HG03135 (cell line): ENCODE measurements at regions not wholly inside any gene's neighbourhood (a gene's known extent, or its start where the extent isn't known, plus 50 kb on each side); places are given as distances from the start of the nearest gene placed in this dataset.

Experiments used
- ATAC-seq: cut with Tn5 transposase; IDR thresholded peaks from one replicate; pipeline ENCODE4 v1.9.1; 2021; ENCODE audit warnings: mild to moderate bottlenecking, moderate library complexity; ENCODE audit not compliant: unreplicated experiment

- no peak for ATAC-seq
Observed at GRCh38 chr4:3818371-3818770, 52.2 kb downstream of the ADRA2C start.

GRCh38 chr4:3819210-3819919, 53.2 kb downstream of the ADRA2C start:
- no peak for ATAC-seq

GRCh38 chr4:3820016-3820805, 54.0 kb downstream of the ADRA2C start:
- no peak for ATAC-seq

DNA sequence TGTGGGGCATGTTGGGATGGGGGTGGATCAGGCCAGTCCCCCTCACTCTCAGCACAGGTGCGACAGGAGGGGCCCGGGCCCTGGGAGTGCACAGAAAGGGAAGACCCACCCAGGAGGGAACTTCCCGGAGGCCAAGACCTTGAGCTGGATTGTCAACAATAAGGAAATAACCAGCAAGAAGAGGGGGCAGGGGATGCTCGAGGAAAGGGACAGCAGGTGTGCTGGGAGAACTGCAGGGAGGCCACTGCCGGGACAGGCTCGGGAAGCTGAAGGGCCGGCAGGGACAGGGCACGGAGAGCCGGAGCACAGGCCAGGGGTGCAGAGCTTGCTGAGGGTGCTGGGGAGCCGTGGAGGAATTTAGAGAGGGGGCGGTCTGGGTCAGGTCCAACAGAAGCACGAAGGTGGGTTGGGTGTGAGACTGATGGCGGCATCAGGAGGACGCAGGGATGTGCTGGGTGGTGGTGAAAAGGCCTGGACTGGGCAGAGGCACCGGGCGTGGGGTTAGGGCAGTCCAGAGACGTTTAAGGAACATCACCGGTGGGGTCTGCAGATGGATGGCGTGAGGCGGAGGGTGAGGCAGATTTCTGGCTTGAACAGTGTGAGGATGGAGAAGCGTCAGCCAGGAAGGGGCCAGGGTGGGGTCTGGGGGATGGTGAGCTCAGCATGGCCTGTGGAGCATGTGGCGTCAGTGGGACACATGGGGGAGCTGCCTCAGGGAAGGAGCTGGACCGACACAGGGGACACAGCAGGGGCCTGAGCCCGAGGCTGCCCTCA, 54.8 kb downstream of the ADRA2C start:
- ATAC-seq, result no peak

DNA sequence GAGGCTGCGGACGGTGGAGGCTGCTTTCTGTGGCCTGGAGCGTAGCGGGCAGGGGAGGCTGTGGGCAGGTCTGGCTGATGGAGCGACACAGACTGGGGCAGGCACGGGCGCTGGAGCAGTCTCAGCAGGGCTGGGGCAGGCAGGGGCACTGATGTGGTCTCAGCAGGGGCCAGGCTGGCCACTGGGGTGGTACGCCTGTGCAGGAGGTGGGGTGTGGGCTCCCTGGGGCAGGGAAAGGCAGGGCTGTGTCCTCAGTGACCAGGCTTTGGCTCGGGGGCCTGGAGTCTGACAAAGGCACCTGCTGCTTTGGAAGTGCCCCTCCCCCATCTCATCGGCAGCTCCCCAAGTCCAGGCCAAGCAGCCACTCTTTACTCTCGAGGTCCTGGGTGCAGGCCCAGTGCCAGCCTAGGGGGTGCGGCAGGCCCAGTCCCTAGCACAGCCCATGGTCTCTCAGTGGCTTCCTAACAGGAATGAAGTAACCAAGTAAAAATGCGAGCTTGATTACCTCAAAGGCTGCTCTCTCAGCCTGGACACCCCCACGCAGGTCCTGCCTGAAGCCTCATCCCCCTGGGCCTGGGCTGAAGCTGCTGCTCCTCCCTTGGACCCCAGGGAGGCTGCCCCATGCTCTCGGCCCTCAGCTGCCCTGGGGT, 55.5 kb downstream of the ADRA2C start:
- no peak for ATAC-seq

DNA sequence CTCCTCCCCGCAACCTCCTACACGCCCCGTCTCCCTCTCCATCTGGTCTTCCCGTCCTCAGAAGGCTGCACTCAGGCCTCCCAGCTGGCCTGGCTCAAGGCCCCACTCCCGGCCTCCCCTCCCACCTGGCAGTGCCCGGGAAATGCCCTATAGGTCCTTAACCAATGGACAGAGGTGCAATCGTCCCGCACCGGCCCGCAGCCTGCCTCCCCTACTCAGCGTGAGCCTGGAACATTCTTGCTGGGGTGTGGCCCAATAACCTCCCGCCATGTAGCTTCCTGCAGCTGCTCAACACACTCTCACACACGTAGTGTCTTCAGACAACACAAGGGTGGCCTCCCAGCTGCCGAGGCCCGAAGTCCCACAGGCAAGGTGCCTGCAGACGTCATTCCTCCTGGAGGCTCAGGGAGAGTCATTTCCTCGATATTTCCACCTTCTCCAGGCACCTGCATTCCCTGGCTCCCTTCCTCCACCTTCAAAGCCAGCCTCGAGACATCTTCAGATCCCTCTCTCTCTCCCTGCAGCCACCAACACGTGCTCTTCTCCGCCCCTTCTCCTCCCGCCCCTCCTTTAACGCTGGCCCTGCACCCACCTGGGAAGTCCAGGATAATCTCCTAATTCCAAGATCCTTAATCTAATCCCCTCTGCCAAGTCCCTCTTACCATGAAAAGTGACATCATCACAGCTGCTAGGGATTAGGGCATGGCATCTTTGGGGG, 56.2 kb downstream of the ADRA2C start:
- no peak for ATAC-seq

GRCh38 chr4:3823496-3824341, 57.5 kb downstream of the ADRA2C start:
- ATAC-seq, result no peak

GRCh38 chr4:3824521-3825270, 58.5 kb downstream of the ADRA2C start:
- ATAC-seq, result no peak

DNA sequence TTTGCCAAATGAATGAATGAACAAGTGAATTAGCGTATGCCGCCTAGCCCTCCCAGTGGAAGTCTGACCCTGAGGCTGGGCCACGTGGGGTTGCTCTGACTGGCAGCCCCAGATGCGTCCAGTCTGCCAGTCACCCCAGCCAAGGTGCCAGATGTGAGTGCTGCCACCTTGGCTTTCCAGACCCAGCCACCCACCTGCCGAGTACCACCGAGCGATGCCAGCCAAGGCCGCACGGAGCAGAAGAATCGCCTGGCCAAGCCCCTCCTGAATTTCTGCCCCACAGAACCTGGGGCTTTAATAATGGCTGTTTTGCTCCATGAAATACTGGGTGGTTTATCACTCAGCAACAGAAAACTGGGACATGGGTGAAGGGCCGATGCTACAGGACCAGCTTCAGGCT, 59.3 kb downstream of the ADRA2C start:
- no peak for ATAC-seq

GRCh38 chr4:3826247-3827172, 60.3 kb downstream of the ADRA2C start:
- ATAC-seq, result no peak

DNA sequence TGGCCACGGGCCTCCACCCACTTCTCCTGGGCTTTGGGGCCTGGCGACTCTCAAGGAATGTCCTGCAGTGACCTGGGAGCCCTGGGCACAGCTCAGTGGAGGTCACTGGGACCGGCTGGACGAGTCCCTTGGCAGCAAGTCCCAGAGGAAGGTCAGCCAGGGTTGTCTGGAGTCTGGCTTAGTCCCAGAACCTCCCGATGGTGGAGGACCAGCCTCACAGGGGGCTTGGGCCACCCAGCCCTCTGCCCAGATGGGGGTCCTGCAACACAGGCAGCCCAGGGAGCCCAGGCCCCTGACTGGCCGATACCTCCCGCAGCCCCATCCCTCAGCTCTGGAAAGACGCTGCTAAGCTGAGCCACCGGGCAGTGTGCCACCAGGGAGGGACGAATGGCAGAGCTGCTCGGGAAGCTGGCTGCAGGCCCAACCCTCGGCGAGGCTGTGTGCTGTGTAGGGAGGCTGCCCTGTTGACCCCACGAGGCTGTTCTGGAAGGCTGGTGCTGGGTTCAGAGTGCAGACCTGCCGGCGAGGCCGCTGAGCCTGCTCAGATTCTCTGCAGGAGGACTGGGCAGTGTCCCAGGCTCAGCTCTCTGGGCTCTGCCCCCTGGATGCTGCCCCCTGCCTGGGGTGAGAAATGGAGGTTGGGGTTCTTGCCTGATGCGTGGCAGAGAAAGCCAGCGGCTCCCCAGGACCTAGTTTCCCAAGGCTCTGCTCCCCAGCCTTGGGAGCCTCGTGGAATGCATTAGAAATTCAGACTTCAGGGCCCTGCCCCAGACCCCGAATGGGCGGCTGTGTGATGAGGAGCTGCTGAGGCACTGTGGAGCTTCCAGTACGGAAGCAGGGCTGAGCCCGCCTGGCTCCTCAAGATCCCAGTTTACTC, 61.7 kb downstream of the ADRA2C start:
- ATAC-seq, result no peak

- no peak for ATAC-seq
Observed at GRCh38 chr4:3828546-3828945, 62.4 kb downstream of the ADRA2C start.

GRCh38 chr4:3829211-3829955, 63.2 kb downstream of the ADRA2C start:
- no peak for ATAC-seq

- ATAC-seq, result no peak
Observed at GRCh38 chr4:3829956-3830773, 64.0 kb downstream of the ADRA2C start.

DNA sequence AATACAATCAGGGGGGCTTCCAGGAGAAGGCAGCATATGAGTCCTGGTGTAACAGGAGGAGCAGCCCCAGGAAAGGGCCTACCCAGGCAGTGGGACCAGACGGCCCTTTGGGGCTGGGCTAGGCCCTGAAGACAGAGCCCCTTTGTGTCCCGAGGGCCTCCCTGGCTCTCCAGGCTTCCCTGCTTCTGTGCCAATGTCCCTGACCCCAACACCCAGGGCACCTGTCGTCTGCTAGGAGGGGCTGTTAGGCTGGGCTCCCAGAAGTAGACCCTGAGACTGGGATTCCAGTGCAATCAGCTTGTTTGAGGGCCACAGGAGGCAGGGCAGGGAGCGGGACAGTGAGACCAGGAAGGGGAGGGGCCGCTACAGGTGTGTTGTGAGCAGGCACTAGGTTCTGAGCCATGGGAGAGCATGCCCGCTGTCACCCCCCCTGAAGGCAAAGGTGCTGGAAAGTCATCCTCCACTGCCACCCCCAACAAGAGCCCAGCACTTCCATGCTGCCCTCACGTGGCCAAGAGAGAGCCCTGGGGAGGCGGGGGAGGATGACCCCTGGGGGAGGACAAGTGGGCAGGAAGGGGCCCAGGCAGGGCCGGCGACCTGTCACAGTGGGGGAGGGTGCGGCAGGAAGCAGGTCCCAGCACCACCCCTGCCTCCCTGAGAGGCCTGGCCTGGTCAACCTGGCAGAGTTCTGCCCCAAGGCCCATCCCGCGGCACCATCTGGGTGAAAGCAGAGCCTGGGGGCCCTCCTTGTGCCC, 64.8 kb downstream of the ADRA2C start:
- ATAC-seq, result no peak
